ENCODE measurements at regions not wholly inside any gene's neighbourhood (a gene's known extent, or its start where the extent isn't known, plus 50 kb on each side); places are given as distances from the start of the nearest gene placed in this dataset.

- no peaks in the 10 kb centered on the region for H3K9me3 ChIP-seq (ENCODE audit: insufficient read depth, low read depth, low read length)
- no peak overlapping the region for H3K4me3 Mint-ChIP-seq (ENCODE audit: unreplicated experiment)
- H2AFZ ChIP-seq (ENCODE audit: low read depth, low read length) = no peak overlapping the region
- TF ChIP-seq CTCF (IDR thresholded peaks at IDR 0.05; ENCODE audit: insufficient read depth, low read depth, low read length) = no peak
- TF ChIP-seq EZH2 (IDR thresholded peaks at IDR 0.05; ENCODE audit: insufficient read depth, low read length) = no peak
- H3K27me3 Mint-ChIP-seq (ENCODE audit: low read depth, unreplicated experiment) = peaks cover 13% of the 10 kb centered on the region
- no peak overlapping the region for H3K27ac ChIP-seq (ENCODE audit: low read depth, low read length)
- no peaks in the 10 kb centered on the region for H3K79me2 ChIP-seq (ENCODE audit: insufficient read depth, low read length)
- H3K9me3 Mint-ChIP-seq (ENCODE audit: unreplicated experiment) = no peaks in the 10 kb centered on the region
- no peak overlapping the region for H3K27ac Mint-ChIP-seq (ENCODE audit: unreplicated experiment)
- H3K4me2 ChIP-seq (ENCODE audit: low read length) = no peak overlapping the region
- no peaks in the 10 kb centered on the region for H3K36me3 ChIP-seq (ENCODE audit: insufficient read depth, low read length)
- DNase-seq (ENCODE audit: low read depth) = no peak
- no peaks in the 10 kb centered on the region for H3K27me3 ChIP-seq (ENCODE audit: insufficient read depth, low read length)
- no peaks in the 10 kb centered on the region for H3K4me1 Mint-ChIP-seq (ENCODE audit: low read depth, unreplicated experiment)
- H3K9ac ChIP-seq (ENCODE audit: low read length) = no peak overlapping the region
- H3K4me3 ChIP-seq (ENCODE audit: insufficient read depth, low read depth, low read length) = no peak overlapping the region
- H3K4me1 ChIP-seq (ENCODE audit: insufficient read depth, low read length) = no peaks in the 10 kb centered on the region
- no peak for FAIRE-seq
- peaks cover 2% of the 10 kb centered on the region for H3K36me3 Mint-ChIP-seq (ENCODE audit: low read depth, unreplicated experiment)
- H4K20me1 ChIP-seq (ENCODE audit: insufficient read depth, low read length) = no peaks in the 10 kb centered on the region
Measured at GRCh38 chr11:134958870-134959269, 546.8 kb upstream of the B3GAT1 start.

DNA sequence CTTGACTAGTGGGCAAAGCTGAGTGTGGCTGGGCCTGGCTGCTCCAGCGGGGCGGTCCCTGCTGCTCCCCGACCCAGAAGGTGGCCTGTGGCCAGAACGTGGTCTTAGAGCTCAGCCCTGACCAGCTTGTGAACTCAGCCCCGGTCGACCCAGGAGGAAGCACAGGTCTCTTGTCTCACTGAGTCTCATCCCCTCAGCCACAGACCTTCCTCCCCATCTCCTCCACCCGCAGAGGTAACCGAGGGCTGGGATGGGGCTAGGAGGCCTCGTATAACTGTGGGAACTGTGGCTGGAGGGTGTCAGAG lies 546.2 kb upstream of the B3GAT1 start:
- peaks cover 13% of the 10 kb centered on the region for H3K27me3 Mint-ChIP-seq (ENCODE audit: low read depth, unreplicated experiment)
- H3K4me1 ChIP-seq (ENCODE audit: insufficient read depth, low read length) = no peaks in the 10 kb centered on the region
- no peak overlapping the region for H2AFZ ChIP-seq (ENCODE audit: low read depth, low read length)
- H3K27ac Mint-ChIP-seq (ENCODE audit: unreplicated experiment) = no peak overlapping the region
- H3K4me2 ChIP-seq (ENCODE audit: low read length) = no peak overlapping the region
- no peaks in the 10 kb centered on the region for H3K36me3 ChIP-seq (ENCODE audit: insufficient read depth, low read length)
- no peaks in the 10 kb centered on the region for H3K4me1 Mint-ChIP-seq (ENCODE audit: low read depth, unreplicated experiment)
- no peak overlapping the region for H3K27ac ChIP-seq (ENCODE audit: low read depth, low read length)
- FAIRE-seq (no peak), DNase-seq (ENCODE audit: low read depth) (no peak)
- H3K9me3 ChIP-seq (ENCODE audit: insufficient read depth, low read depth, low read length) = no peaks in the 10 kb centered on the region
- H3K79me2 ChIP-seq (ENCODE audit: insufficient read depth, low read length) = no peaks in the 10 kb centered on the region
- H3K4me3 ChIP-seq (ENCODE audit: insufficient read depth, low read depth, low read length) = no peak overlapping the region
- TF ChIP-seq EZH2 (IDR thresholded peaks at IDR 0.05; ENCODE audit: insufficient read depth, low read length) = no peak
- TF ChIP-seq CTCF (IDR thresholded peaks at IDR 0.05; ENCODE audit: insufficient read depth, low read depth, low read length) = no peak
- H3K9ac ChIP-seq (ENCODE audit: low read length) = no peak overlapping the region
- peaks cover 2% of the 10 kb centered on the region for H3K36me3 Mint-ChIP-seq (ENCODE audit: low read depth, unreplicated experiment)
- H3K9me3 Mint-ChIP-seq (ENCODE audit: unreplicated experiment) = no peaks in the 10 kb centered on the region
- no peak overlapping the region for H3K4me3 Mint-ChIP-seq (ENCODE audit: unreplicated experiment)
- no peaks in the 10 kb centered on the region for H4K20me1 ChIP-seq (ENCODE audit: insufficient read depth, low read length)
- H3K27me3 ChIP-seq (ENCODE audit: insufficient read depth, low read length) = no peaks in the 10 kb centered on the region

- H3K27me3 ChIP-seq (ENCODE audit: insufficient read depth, low read length) = no peaks in the 10 kb centered on the region
- Mint-ChIP-seq H3K27me3 (ENCODE audit: low read depth, unreplicated experiment) (peaks cover 13% of the 10 kb centered on the region), H3K4me3 (ENCODE audit: unreplicated experiment) (no peak overlapping the region), H3K36me3 (ENCODE audit: low read depth, unreplicated experiment) (peaks cover 2% of the 10 kb centered on the region), H3K9me3 (ENCODE audit: unreplicated experiment) (no peaks in the 10 kb centered on the region), H3K27ac (ENCODE audit: unreplicated experiment) (no peak overlapping the region), H3K4me1 (ENCODE audit: low read depth, unreplicated experiment) (no peaks in the 10 kb centered on the region)
- no peaks in the 10 kb centered on the region for H3K4me1 ChIP-seq (ENCODE audit: insufficient read depth, low read length)
- H3K4me2 ChIP-seq (ENCODE audit: low read length) = no peak overlapping the region
- H2AFZ ChIP-seq (ENCODE audit: low read depth, low read length) = no peak overlapping the region
- FAIRE-seq (no peak), DNase-seq (ENCODE audit: low read depth) (no peak)
- no peak for TF ChIP-seq CTCF (IDR thresholded peaks at IDR 0.05; ENCODE audit: insufficient read depth, low read depth, low read length)
- no peak for TF ChIP-seq EZH2 (IDR thresholded peaks at IDR 0.05; ENCODE audit: insufficient read depth, low read length)
- H3K79me2 ChIP-seq (ENCODE audit: insufficient read depth, low read length) = no peaks in the 10 kb centered on the region
- no peaks in the 10 kb centered on the region for H3K9me3 ChIP-seq (ENCODE audit: insufficient read depth, low read depth, low read length)
- no peak overlapping the region for H3K4me3 ChIP-seq (ENCODE audit: insufficient read depth, low read depth, low read length)
- no peak overlapping the region for H3K9ac ChIP-seq (ENCODE audit: low read length)
- H3K36me3 ChIP-seq (ENCODE audit: insufficient read depth, low read length) = no peaks in the 10 kb centered on the region
- H3K27ac ChIP-seq (ENCODE audit: low read depth, low read length) = no peak overlapping the region
- H4K20me1 ChIP-seq (ENCODE audit: insufficient read depth, low read length) = no peaks in the 10 kb centered on the region
Measured at GRCh38 chr11:134957540-134958335, 545.7 kb upstream of the B3GAT1 start.

All from astrocyte (in vitro differentiated cells and primary cell).